Cardiac muscle cell (in vitro differentiated cells and primary cell): ENCODE measurements at regions not wholly inside any gene's neighbourhood (a gene's known extent, or its start where the extent isn't known, plus 50 kb on each side); places are given as distances from the start of the nearest gene placed in this dataset.
"Not testable (repeated sequence)": the region's sequence is repeated elsewhere in the genome, so short reads cannot be mapped to it uniquely, and the experiment has no call there.

Source experiments
- DNase-seq, 2 donors: peaks; one replicate each; pipeline versions ENCODE4 v3.0.0 to v3.0.0-alpha.2; 2010 to 2017; ENCODE audit warnings: low read depth in 1 of 2, low spot score in 1 of 2
- H3K27ac ChIP-seq: fragments of 200-600 bp; sonication (generic); 2 replicates; pipeline ENCODE4 v1.5.1; 2016
- H3K27me3 ChIP-seq: fragments of 200-600 bp; sonication (generic); 2 replicates; pipeline ENCODE4 v1.6.0; 2016; ENCODE audit warnings: control low read depth
- H3K36me3 ChIP-seq: fragments of 200-600 bp; sonication (generic); 2 replicates; pipeline ENCODE4 v1.5.1; 2016; ENCODE audit warnings: control low read depth
- H3K4me1 ChIP-seq: fragments of 200-600 bp; sonication (generic); 2 replicates; pipeline ENCODE4 v1.8.1; 2017; ENCODE audit warnings: low read depth, mild to moderate bottlenecking, mixed run types
- H3K4me3 ChIP-seq: fragments of 200-600 bp; sonication (generic); 2 replicates; pipeline ENCODE4 v1.5.1; 2016; ENCODE audit warnings: mild to moderate bottlenecking
- H3K9me3 ChIP-seq: fragments of 200-600 bp; sonication (generic); 2 replicates; pipeline ENCODE4 v1.5.1; 2017; ENCODE audit warnings: low read depth, mild to moderate bottlenecking, control low read depth
- CTCF ChIP-seq: IDR thresholded peaks from 2 replicates; pipeline ENCODE4 v1.5.1; 2012; ENCODE audit warnings: low read depth, mild to moderate bottlenecking, low read length

GRCh38 chr11:134727204-134727603 lies 315.2 kb upstream of the B3GAT1 start:
- no peak for DNase-seq
- no peaks in the 10 kb centered on the region for H3K36me3 ChIP-seq
- no peak overlapping the region for H3K4me3 ChIP-seq
- no peaks in the 10 kb centered on the region for H3K9me3 ChIP-seq
- H3K27ac ChIP-seq = no peak overlapping the region
- peaks cover 5% of the 10 kb centered on the region for H3K4me1 ChIP-seq
- H3K27me3 ChIP-seq = no peaks in the 10 kb centered on the region
- TF ChIP-seq CTCF = no peak

GRCh38 chr11:134725716-134726639 lies 313.9 kb upstream of the B3GAT1 start:
- no peaks in the 10 kb centered on the region for H3K4me1 ChIP-seq
- no peak overlapping the region for H3K27ac ChIP-seq
- no peaks in the 10 kb centered on the region for H3K9me3 ChIP-seq
- DNase-seq = no peak
- no peak for TF ChIP-seq CTCF
- H3K4me3 ChIP-seq = no peak overlapping the region
- H3K36me3 ChIP-seq = no peaks in the 10 kb centered on the region
- no peaks in the 10 kb centered on the region for H3K27me3 ChIP-seq

- no peak for TF ChIP-seq CTCF
- DNase-seq = no peak
Measured at GRCh38 chr11:134725211-134725610, 313.2 kb upstream of the B3GAT1 start.

GRCh38 chr11:134724779-134725140 lies 312.7 kb upstream of the B3GAT1 start:
- Histone ChIP-seq H3K4me3 (no peak overlapping the region), H3K27me3 (no peaks in the 10 kb centered on the region), H3K9me3 (no peaks in the 10 kb centered on the region), H3K27ac (no peak overlapping the region), H3K36me3 (no peaks in the 10 kb centered on the region), H3K4me1 (no peaks in the 10 kb centered on the region)
- no peak for TF ChIP-seq CTCF
- DNase-seq = no peak

More at GRCh38 chr11:134725211-134725610, 313.2 kb upstream of the B3GAT1 start:
- no peaks in the 10 kb centered on the region for H3K4me1 ChIP-seq
- H3K9me3 ChIP-seq = no peaks in the 10 kb centered on the region
- no peaks in the 10 kb centered on the region for H3K27me3 ChIP-seq
- no peaks in the 10 kb centered on the region for H3K36me3 ChIP-seq
- no peak overlapping the region for H3K4me3 ChIP-seq
- no peak overlapping the region for H3K27ac ChIP-seq

GRCh38 chr11:134724106-134724778 lies 312.2 kb upstream of the B3GAT1 start:
- H3K4me1 ChIP-seq = no peaks in the 10 kb centered on the region
- no peak overlapping the region for H3K27ac ChIP-seq
- H3K9me3 ChIP-seq = no peaks in the 10 kb centered on the region
- H3K27me3 ChIP-seq = no peaks in the 10 kb centered on the region
- DNase-seq = no peak
- no peaks in the 10 kb centered on the region for H3K36me3 ChIP-seq
- H3K4me3 ChIP-seq = no peak overlapping the region
- no peak for TF ChIP-seq CTCF

GRCh38 chr11:134720691-134721070 lies 308.6 kb upstream of the B3GAT1 start:
- not testable (repeated sequence) for H3K36me3 ChIP-seq, DNase-seq, H3K9me3 ChIP-seq, H3K4me1 ChIP-seq, H3K27me3 ChIP-seq, H3K27ac ChIP-seq, H3K4me3 ChIP-seq

- H3K27me3 ChIP-seq, H3K27ac ChIP-seq: not testable (repeated sequence)
Measured at GRCh38 chr11:134719940-134720690, 308.1 kb upstream of the B3GAT1 start.

More at GRCh38 chr11:134719940-134720690, 308.1 kb upstream of the B3GAT1 start:
- DNase-seq, H3K9me3 ChIP-seq, H3K4me1 ChIP-seq, H3K4me3 ChIP-seq, H3K36me3 ChIP-seq: not testable (repeated sequence)
